Bronchial epithelial cell (primary cell): ENCODE measurements at regions not wholly inside any gene's neighbourhood (a gene's known extent, or its start where the extent isn't known, plus 50 kb on each side); places are given as distances from the start of the nearest gene placed in this dataset.

Experiments
- DNase-seq: peaks from one replicate; pipeline ENCODE4 v3.0.0-alpha.2; 2010; ENCODE audit warnings: low read depth
- FAIRE-seq: peaks from 2 replicates; lab custom pipeline; 2011; peaks lifted over from hg19 to GRCh38; lab: Jason Lieb, UNC
- H3K27me3 ChIP-seq: 2 replicates; pipeline ENCODE4 v1.5.1; 2011; ENCODE audit warnings: low read length; ENCODE audit not compliant: control insufficient read depth, insufficient read depth
- H3K36me3 ChIP-seq: 2 replicates; pipeline ENCODE4 v1.5.1; 2011; ENCODE audit warnings: low read length; ENCODE audit not compliant: control insufficient read depth, insufficient read depth
- H3K4me3 ChIP-seq: 2 replicates; pipeline ENCODE4 v1.5.1; 2011; ENCODE audit warnings: mild to moderate bottlenecking, low read depth, low read length, control low read depth
- TF ChIP-seq, protein P1 (sequence below): IDR thresholded peaks from 2 replicates; pipeline ENCODE4 v1.5.1; 2011; ENCODE audit warnings: mild to moderate bottlenecking, moderate library complexity, low read length, control low read depth, inconsistent platforms; ENCODE audit not compliant: insufficient read depth, severe bottlenecking

DNA sequence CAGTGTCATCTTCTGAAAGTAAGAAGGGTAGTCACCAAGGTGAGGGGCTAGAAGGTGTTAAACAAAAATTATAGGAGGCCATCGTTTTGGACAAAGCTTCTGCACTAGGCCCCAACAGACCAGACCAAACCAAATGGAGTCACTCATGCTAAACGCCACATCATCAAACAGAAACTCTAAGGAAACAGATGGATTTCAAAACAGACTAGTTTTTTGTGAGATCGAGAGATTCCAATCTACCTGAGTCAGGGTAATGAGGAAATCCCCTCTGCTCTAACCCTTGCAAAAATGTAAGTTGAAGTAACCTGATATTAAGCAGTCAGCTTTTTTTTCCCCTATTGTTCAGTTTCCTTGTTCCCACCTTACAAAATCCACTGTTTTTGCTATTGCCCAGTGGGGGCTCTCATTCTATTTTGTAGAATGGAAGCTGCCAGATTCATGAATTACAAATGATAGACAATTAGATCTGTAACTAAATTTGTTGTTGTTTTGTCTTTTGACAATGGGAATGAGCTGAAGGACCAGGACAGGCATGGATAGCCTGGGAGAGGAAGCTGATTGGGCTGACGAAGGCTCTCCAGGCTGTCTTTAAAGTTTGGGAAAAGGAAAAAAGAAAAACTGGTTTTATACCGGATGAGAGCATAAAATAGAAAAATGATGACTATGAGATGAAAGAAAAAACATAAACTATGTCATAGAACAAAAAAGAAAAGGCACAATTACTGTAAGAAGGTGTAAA lies 94.7 kb upstream of the ADAMTSL1 start:
- DNase-seq (peak; percentile 95), FAIRE-seq (no peak)
- no peak overlapping the region for H3K4me3 ChIP-seq
- no peaks in the 10 kb centered on the region for H3K27me3 ChIP-seq
- no peaks in the 10 kb centered on the region for H3K36me3 ChIP-seq
- TF ChIP-seq, protein P1, sequence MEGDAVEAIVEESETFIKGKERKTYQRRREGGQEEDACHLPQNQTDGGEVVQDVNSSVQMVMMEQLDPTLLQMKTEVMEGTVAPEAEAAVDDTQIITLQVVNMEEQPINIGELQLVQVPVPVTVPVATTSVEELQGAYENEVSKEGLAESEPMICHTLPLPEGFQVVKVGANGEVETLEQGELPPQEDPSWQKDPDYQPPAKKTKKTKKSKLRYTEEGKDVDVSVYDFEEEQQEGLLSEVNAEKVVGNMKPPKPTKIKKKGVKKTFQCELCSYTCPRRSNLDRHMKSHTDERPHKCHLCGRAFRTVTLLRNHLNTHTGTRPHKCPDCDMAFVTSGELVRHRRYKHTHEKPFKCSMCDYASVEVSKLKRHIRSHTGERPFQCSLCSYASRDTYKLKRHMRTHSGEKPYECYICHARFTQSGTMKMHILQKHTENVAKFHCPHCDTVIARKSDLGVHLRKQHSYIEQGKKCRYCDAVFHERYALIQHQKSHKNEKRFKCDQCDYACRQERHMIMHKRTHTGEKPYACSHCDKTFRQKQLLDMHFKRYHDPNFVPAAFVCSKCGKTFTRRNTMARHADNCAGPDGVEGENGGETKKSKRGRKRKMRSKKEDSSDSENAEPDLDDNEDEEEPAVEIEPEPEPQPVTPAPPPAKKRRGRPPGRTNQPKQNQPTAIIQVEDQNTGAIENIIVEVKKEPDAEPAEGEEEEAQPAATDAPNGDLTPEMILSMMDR = no peak

GRCh38 chr9:18382243-18382642 lies 91.7 kb upstream of the ADAMTSL1 start:
- FAIRE-seq = no peak
- TF ChIP-seq, protein P1 = no peak

GRCh38 chr9:18384066-18384465 lies 89.9 kb upstream of the ADAMTSL1 start:
- Histone ChIP-seq H3K4me3 (no peak overlapping the region), H3K27me3 (no peaks in the 10 kb centered on the region), H3K36me3 (no peaks in the 10 kb centered on the region)
- FAIRE-seq (no peak), DNase-seq (no peak)
- TF ChIP-seq, protein P1 = no peak

More at GRCh38 chr9:18382243-18382642, 91.7 kb upstream of the ADAMTSL1 start:
- Histone ChIP-seq H3K27me3 (no peaks in the 10 kb centered on the region), H3K4me3 (no peak overlapping the region), H3K36me3 (no peaks in the 10 kb centered on the region)
- no peak for DNase-seq

DNA sequence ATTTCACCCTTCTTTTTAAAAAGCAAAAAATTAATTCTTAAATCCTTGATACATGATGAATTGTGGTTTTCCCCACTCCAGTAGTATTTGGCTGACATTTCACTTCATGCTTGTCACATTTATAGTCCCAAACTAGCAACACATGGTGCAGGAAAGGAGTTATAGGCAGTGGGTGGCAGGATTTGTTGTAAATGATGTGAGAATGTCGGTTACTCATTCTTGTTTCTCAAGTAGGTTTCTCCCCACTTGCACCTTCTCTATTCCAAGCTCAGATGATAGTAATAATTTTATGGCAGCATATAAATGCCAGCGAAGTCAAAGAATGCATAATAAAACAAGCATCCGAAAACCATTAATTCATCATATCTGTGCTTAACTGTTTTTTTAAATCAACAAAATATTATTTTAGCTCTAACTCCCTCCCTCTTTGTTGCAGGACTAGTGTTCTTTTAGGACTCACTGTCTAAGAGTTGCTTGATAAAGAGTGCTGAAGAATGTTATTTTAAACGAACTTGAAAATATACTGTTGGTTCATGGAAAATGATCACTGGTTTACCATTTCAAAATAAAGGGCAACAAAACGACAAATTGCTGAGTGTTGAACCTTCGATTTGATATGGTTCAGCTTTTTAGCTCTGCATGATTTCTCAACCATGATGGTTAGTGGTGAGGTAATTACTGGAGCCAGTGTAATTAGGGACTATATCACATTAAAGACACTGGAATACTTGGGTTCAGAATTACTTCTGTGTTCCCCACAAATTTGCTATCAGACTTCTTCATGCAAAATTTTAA lies 88.1 kb upstream of the ADAMTSL1 start:
- H3K4me3 ChIP-seq = no peak overlapping the region
- no peaks in the 10 kb centered on the region for H3K27me3 ChIP-seq
- no peaks in the 10 kb centered on the region for H3K36me3 ChIP-seq
- DNase-seq (no peak), FAIRE-seq (no peak)
- TF ChIP-seq, protein P1 = no peak

DNA sequence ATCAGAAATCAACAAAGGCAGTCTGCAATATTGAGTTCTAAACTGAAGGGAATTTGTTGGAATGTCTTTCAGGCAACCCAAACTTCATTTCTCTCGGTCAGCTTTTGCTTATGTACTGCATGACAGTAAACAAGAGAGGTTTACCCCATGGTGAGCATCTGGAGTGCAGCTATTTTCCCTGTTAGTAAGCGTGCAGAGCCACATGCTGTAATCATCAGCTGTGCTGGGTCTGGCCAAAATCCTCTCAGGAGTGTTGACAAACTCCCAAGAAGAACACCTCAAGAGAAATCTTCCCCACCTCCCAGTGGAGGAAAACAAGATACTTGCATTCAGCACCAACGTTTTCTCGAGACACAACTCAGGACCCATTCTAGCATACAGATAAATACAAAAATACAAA lies 83.6 kb upstream of the ADAMTSL1 start:
- no peaks in the 10 kb centered on the region for H3K27me3 ChIP-seq
- no peaks in the 10 kb centered on the region for H3K36me3 ChIP-seq
- TF ChIP-seq, protein P1 = no peak
- no peak overlapping the region for H3K4me3 ChIP-seq
- DNase-seq = no peak
- FAIRE-seq = no peak
